Suprapubic skin (tissue), 4 donors: ENCODE measurements at regions not wholly inside any gene's neighbourhood (a gene's known extent, or its start where the extent isn't known, plus 50 kb on each side); places are given as distances from the start of the nearest gene placed in this dataset.

ENCODE experiments used
- DNase-seq, 2 donors: peaks; one replicate each; pipeline ENCODE4 v3.0.0-alpha.2; 2019; ENCODE audit warnings: low spot score in 2 of 2
- H3K27ac ChIP-seq: fragments of 200-600 bp; sonication (generic); one replicate; pipeline ENCODE4 v1.5.1; 2019
- H3K27me3 ChIP-seq: fragments of 200-600 bp; sonication (generic); one replicate; pipeline ENCODE4 v1.5.1; 2019
- H3K36me3 ChIP-seq: fragments of 200-600 bp; sonication (generic); one replicate; pipeline ENCODE4 v1.5.1; 2019
- H3K4me1 ChIP-seq: fragments of 200-600 bp; sonication (generic); one replicate; pipeline ENCODE4 v1.5.1; 2019
- H3K4me3 ChIP-seq: fragments of 200-600 bp; sonication (generic); one replicate; pipeline ENCODE4 v1.5.1; 2019; ENCODE audit warnings: mild to moderate bottlenecking
- H3K9me3 ChIP-seq: fragments of 200-600 bp; sonication (generic); one replicate; pipeline ENCODE4 v1.5.1; 2019
- CTCF ChIP-seq, 2 donors: fragments of 200-600 bp in 1 of 2; fragments of 450-650 bp in 1 of 2; sonication (generic) in 1 of 2; IDR thresholded peaks; one replicate each; pipeline ENCODE4 v1.5.1; 2016 to 2019; ENCODE audit warnings: antibody characterized with exemption in 2 of 2, mild to moderate bottlenecking in 1 of 2, moderate library complexity in 1 of 2
- EP300 ChIP-seq: sonication (generic); formaldehyde crosslinking; IDR thresholded peaks from one replicate; pipeline ENCODE4 v1.6.1; 2017; ENCODE audit warnings: antibody characterized with exemption
- POLR2A ChIP-seq, 2 donors: fragments of 450-650 bp; IDR thresholded peaks; one replicate each; pipeline ENCODE4 v1.6.1; 2017; ENCODE audit warnings: antibody characterized with exemption in 2 of 2, mild to moderate bottlenecking in 2 of 2, moderate library complexity in 2 of 2
- POLR2AphosphoS5 ChIP-seq, 3 donors: sonication (generic); formaldehyde crosslinking; IDR thresholded peaks; one replicate each; pipeline ENCODE4 v1.6.1; 2017; ENCODE audit warnings: antibody characterized with exemption in 3 of 3
- WGBS: methylation state at CpG from one replicate; pipeline ENCODE4 v1.1.5; 2018; 5-methylcytosine and 5-hydroxymethylcytosine counted together

GRCh38 chr4:130628531-130628930 lies 1532.6 kb downstream of the C4orf33 start:
- no peak overlapping the region for H3K4me3 ChIP-seq
- no peak overlapping the region for H3K27ac ChIP-seq
- TF ChIP-seq EP300 (no peak), POLR2A (IDR thresholded peaks at IDR 0.05) (no peak), CTCF (IDR thresholded peaks at IDR 0.05) (no peak), POLR2AphosphoS5 (IDR thresholded peaks at IDR 0.05) (no peak)
- no peak for DNase-seq
- no peaks in the 10 kb centered on the region for H3K9me3 ChIP-seq
- no peaks in the 10 kb centered on the region for H3K36me3 ChIP-seq
- no peaks in the 10 kb centered on the region for H3K27me3 ChIP-seq
- WGBS, result 71% methylated on average over 2 of the region's 2 CpGs
- H3K4me1 ChIP-seq, result no peaks in the 10 kb centered on the region

- 91% methylated on average over 11 of the region's 13 CpGs for WGBS
- Histone ChIP-seq H3K27me3 (no peaks in the 10 kb centered on the region), H3K4me3 (no peak overlapping the region), H3K27ac (no peak overlapping the region), H3K9me3 (no peaks in the 10 kb centered on the region), H3K36me3 (no peaks in the 10 kb centered on the region), H3K4me1 (no peaks in the 10 kb centered on the region)
- no peak for DNase-seq
- TF ChIP-seq POLR2A (IDR thresholded peaks at IDR 0.05), result no peak
- no peak for TF ChIP-seq POLR2AphosphoS5 (IDR thresholded peaks at IDR 0.05)
- TF ChIP-seq EP300, result no peak
- TF ChIP-seq CTCF (IDR thresholded peaks at IDR 0.05), result no peak
These were observed 1537.0 kb downstream of the C4orf33 start for GRCh38 chr4:130632731-130633604.

GRCh38 chr4:130636486-130636885 lies 1540.5 kb downstream of the C4orf33 start:
- Histone ChIP-seq H3K27me3 (no peaks in the 10 kb centered on the region), H3K9me3 (no peaks in the 10 kb centered on the region), H3K4me1 (no peaks in the 10 kb centered on the region), H3K4me3 (no peak overlapping the region), H3K36me3 (no peaks in the 10 kb centered on the region), H3K27ac (no peak overlapping the region)
- TF ChIP-seq CTCF (IDR thresholded peaks at IDR 0.05) (no peak), POLR2A (IDR thresholded peaks at IDR 0.05) (no peak), EP300 (no peak), POLR2AphosphoS5 (IDR thresholded peaks at IDR 0.05) (no peak)
- WGBS, result 64% methylated on average over 5 of the region's 5 CpGs
- no peak for DNase-seq

- no peaks in the 10 kb centered on the region for H3K27me3 ChIP-seq
- no peaks in the 10 kb centered on the region for H3K4me1 ChIP-seq
- no peak for DNase-seq
- 69% methylated on average over 2 of the region's 2 CpGs for WGBS
- no peaks in the 10 kb centered on the region for H3K9me3 ChIP-seq
- H3K27ac ChIP-seq, result no peak overlapping the region
- H3K4me3 ChIP-seq, result no peak overlapping the region
- no peaks in the 10 kb centered on the region for H3K36me3 ChIP-seq
- TF ChIP-seq POLR2AphosphoS5 (IDR thresholded peaks at IDR 0.05) (no peak), POLR2A (IDR thresholded peaks at IDR 0.05) (no peak), EP300 (no peak), CTCF (IDR thresholded peaks at IDR 0.05) (no peak)
These were observed 1544.6 kb downstream of the C4orf33 start for GRCh38 chr4:130640592-130640991.

- no peaks in the 10 kb centered on the region for H3K9me3 ChIP-seq
- no peaks in the 10 kb centered on the region for H3K27me3 ChIP-seq
- H3K4me1 ChIP-seq, result no peaks in the 10 kb centered on the region
- no peaks in the 10 kb centered on the region for H3K36me3 ChIP-seq
- no peak overlapping the region for H3K27ac ChIP-seq
- no peak for DNase-seq
- no peak overlapping the region for H3K4me3 ChIP-seq
- TF ChIP-seq CTCF (IDR thresholded peaks at IDR 0.05), result no peak
- no peak for TF ChIP-seq POLR2A (IDR thresholded peaks at IDR 0.05)
- TF ChIP-seq EP300, result no peak
- no peak for TF ChIP-seq POLR2AphosphoS5 (IDR thresholded peaks at IDR 0.05)
These were observed 1550.9 kb downstream of the C4orf33 start for GRCh38 chr4:130646886-130647285.
